ENCODE measurements at regions not wholly inside any gene's neighbourhood (a gene's known extent, or its start where the extent isn't known, plus 50 kb on each side); places are given as distances from the start of the nearest gene placed in this dataset.

DNA sequence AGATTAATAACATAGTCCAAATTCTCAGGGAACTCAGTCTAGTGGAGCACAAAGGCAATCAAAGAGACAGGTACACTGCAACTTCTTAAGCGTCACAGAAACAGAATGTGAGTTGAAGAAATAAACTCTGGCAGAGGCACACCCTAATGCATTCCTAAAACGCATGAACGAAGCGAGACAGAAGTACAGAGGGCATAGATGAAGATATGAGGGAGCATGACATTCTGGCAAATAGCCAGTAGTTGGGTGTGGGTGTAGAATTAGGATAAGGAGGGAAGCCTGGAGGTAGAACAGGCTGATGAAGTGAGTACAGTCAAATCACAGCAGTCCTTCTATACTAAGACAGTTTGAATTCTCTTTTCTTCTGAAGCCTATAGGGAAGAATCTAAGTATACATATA lies 838.7 kb upstream of the API5 start:
- TF ChIP-seq, protein P1, sequence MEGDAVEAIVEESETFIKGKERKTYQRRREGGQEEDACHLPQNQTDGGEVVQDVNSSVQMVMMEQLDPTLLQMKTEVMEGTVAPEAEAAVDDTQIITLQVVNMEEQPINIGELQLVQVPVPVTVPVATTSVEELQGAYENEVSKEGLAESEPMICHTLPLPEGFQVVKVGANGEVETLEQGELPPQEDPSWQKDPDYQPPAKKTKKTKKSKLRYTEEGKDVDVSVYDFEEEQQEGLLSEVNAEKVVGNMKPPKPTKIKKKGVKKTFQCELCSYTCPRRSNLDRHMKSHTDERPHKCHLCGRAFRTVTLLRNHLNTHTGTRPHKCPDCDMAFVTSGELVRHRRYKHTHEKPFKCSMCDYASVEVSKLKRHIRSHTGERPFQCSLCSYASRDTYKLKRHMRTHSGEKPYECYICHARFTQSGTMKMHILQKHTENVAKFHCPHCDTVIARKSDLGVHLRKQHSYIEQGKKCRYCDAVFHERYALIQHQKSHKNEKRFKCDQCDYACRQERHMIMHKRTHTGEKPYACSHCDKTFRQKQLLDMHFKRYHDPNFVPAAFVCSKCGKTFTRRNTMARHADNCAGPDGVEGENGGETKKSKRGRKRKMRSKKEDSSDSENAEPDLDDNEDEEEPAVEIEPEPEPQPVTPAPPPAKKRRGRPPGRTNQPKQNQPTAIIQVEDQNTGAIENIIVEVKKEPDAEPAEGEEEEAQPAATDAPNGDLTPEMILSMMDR (IDR thresholded peaks at IDR 0.05), result no peak
- no peak for TF ChIP-seq POLR2A (IDR thresholded peaks at IDR 0.05)

Measured in uterus (tissue), 2 donors.